ENCODE measurements at regions not wholly inside any gene's neighbourhood (a gene's known extent, or its start where the extent isn't known, plus 50 kb on each side); places are given as distances from the start of the nearest gene placed in this dataset.
"Not testable (repeated sequence)": the region's sequence is repeated elsewhere in the genome, so short reads cannot be mapped to it uniquely, and the experiment has no call there.

GRCh38 chr21:15638856-15639549, 90.8 kb upstream of the USP25 start:
- ATAC-seq (ENCODE audit: poor library complexity) (peak; percentile 51), DNase-seq (no peak)
- intact Hi-C loops (cut with DNase I), result no loop called here

- DNase-seq; ATAC-seq (ENCODE audit: poor library complexity); intact Hi-C loops (cut with DNase I): not testable (repeated sequence)
These were observed 89.7 kb upstream of the USP25 start for GRCh38 chr21:15640113-15640512.

GRCh38 chr21:15644489-15644888, 85.3 kb upstream of the USP25 start:
- ATAC-seq (ENCODE audit: poor library complexity), result no peak
- no peak for DNase-seq
- intact Hi-C loops (cut with DNase I), result no loop called here

GRCh38 chr21:15645830-15646229, 84.0 kb upstream of the USP25 start:
- ATAC-seq (ENCODE audit: poor library complexity) (no peak), DNase-seq (no peak)
- intact Hi-C loops (cut with DNase I), result no loop called here

- DNase-seq, result no peak
- intact Hi-C loops (cut with DNase I), result no loop called here
- ATAC-seq (ENCODE audit: poor library complexity), result no peak
These were observed 79.0 kb upstream of the USP25 start for GRCh38 chr21:15650735-15651134.

- no peak for DNase-seq
- intact Hi-C loops (cut with DNase I), result no loop called here
- no peak for ATAC-seq (ENCODE audit: poor library complexity)
These were observed 78.6 kb upstream of the USP25 start for GRCh38 chr21:15651172-15651571.

GRCh38 chr21:15653710-15654109, 76.1 kb upstream of the USP25 start:
- DNase-seq (no peak), ATAC-seq (ENCODE audit: poor library complexity) (no peak)
- intact Hi-C loops (cut with DNase I), result no loop called here

GRCh38 chr21:15654171-15654570, 75.6 kb upstream of the USP25 start:
- no peak for ATAC-seq (ENCODE audit: poor library complexity)
- no peak for DNase-seq
- intact Hi-C loops (cut with DNase I), result no loop called here

- no peak for ATAC-seq (ENCODE audit: poor library complexity)
- no peak for DNase-seq
These were observed 69.9 kb upstream of the USP25 start for GRCh38 chr21:15659753-15660422.

GRCh38 chr21:15660423-15660804, 69.4 kb upstream of the USP25 start:
- no peak for ATAC-seq (ENCODE audit: poor library complexity)
- DNase-seq, result no peak
- intact Hi-C loops (cut with DNase I), result no loop called here

More at GRCh38 chr21:15659753-15660422, 69.9 kb upstream of the USP25 start:
- intact Hi-C loops (cut with DNase I), result no loop called here

- intact Hi-C loops (cut with DNase I), result no loop called here
- no peak for DNase-seq
- no peak for ATAC-seq (ENCODE audit: poor library complexity)
These were observed 62.8 kb upstream of the USP25 start for GRCh38 chr21:15667010-15667409.

GRCh38 chr21:15667819-15668218, 62.0 kb upstream of the USP25 start:
- no peak for DNase-seq
- no peak for ATAC-seq (ENCODE audit: poor library complexity)
- intact Hi-C loops (cut with DNase I), result no loop called here

GRCh38 chr21:15669247-15669646, 60.5 kb upstream of the USP25 start:
- intact Hi-C loops (cut with DNase I), result no loop called here
- no peak for ATAC-seq (ENCODE audit: poor library complexity)

GRCh38 chr21:15671188-15671587, 58.6 kb upstream of the USP25 start:
- DNase-seq (no peak), ATAC-seq (ENCODE audit: poor library complexity) (no peak)
- intact Hi-C loops (cut with DNase I), result no loop called here

More at GRCh38 chr21:15669247-15669646, 60.5 kb upstream of the USP25 start:
- no peak for DNase-seq

- intact Hi-C loops (cut with DNase I); DNase-seq: not testable (repeated sequence)
These were observed 57.2 kb upstream of the USP25 start for GRCh38 chr21:15672578-15672977.

GRCh38 chr21:15676935-15677334, 52.8 kb upstream of the USP25 start:
- no peak for DNase-seq
- ATAC-seq (ENCODE audit: poor library complexity), result no peak
- intact Hi-C loops (cut with DNase I), result no loop called here

More at GRCh38 chr21:15672578-15672977, 57.2 kb upstream of the USP25 start:
- not testable (repeated sequence) for ATAC-seq (ENCODE audit: poor library complexity)

- no peak for ATAC-seq (ENCODE audit: poor library complexity)
- intact Hi-C loops (cut with DNase I), result no loop called here
These were observed 50.2 kb upstream of the USP25 start for GRCh38 chr21:15679630-15680029.

More at GRCh38 chr21:15679630-15680029, 50.2 kb upstream of the USP25 start:
- no peak for DNase-seq

All from Right ventricle myocardium superior (tissue), 1 donor.